Muscle layer of duodenum (tissue), 2 donors: ENCODE measurements at regions not wholly inside any gene's neighbourhood (a gene's known extent, or its start where the extent isn't known, plus 50 kb on each side); places are given as distances from the start of the nearest gene placed in this dataset.

Experiments used
- H3K27ac ChIP-seq: one replicate; pipeline ENCODE4 v1.7.0; 2013; ENCODE audit warnings: mild to moderate bottlenecking, low read length
- H3K27me3 ChIP-seq: one replicate; pipeline ENCODE4 v1.7.0; 2013; ENCODE audit warnings: low read depth, mild to moderate bottlenecking, control low read depth, low read length
- H3K36me3 ChIP-seq, 2 donors: one replicate each; pipeline ENCODE4 v1.7.0; 2013; ENCODE audit warnings: low read length in 2 of 2, control low read depth in 1 of 2, mild to moderate bottlenecking in 1 of 2; ENCODE audit not compliant: insufficient read depth in 2 of 2, control insufficient read depth in 1 of 2
- H3K4me1 ChIP-seq, 2 donors: one replicate each; pipeline ENCODE4 v1.7.0; 2013; ENCODE audit warnings: low read length in 2 of 2, mild to moderate bottlenecking in 2 of 2, control low read depth in 1 of 2, moderate library complexity in 1 of 2; ENCODE audit not compliant: insufficient read depth in 2 of 2, control insufficient read depth in 1 of 2
- H3K4me3 ChIP-seq, 2 donors: one replicate each; pipeline ENCODE4 v1.7.0; 2013; ENCODE audit warnings: low read length in 2 of 2, low read depth in 1 of 2, mild to moderate bottlenecking in 1 of 2
- H3K9me3 ChIP-seq, 2 donors: one replicate each; pipeline ENCODE4 v1.7.0; 2013; ENCODE audit warnings: low read length in 2 of 2, control low read depth in 1 of 2, mild to moderate bottlenecking in 1 of 2; ENCODE audit not compliant: control insufficient read depth in 1 of 2
- donor health status: healthy.

DNA sequence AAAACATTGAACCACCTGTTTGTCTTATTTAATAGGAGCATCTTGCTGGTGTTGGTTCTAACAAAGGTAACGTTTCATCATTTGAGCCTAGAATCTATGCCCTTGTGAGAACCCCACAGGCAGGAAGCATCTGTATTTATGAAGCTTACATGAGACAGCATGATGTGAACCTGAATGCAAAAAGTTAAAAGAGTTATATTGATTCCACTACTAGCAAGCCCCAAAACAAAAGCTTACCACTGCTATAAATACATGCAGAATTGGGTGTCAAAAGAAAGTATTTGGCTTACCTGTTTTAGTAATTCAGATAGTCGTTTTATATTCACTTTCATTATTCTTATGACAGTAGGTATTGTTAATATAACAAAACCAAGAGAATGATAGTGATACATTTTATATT, 301.2 kb upstream of the ADGRL2 start:
- no peak overlapping the region for H3K27ac ChIP-seq
- H3K4me1 ChIP-seq = no peaks in the 10 kb centered on the region
- no peak overlapping the region for H3K4me3 ChIP-seq
- H3K27me3 ChIP-seq = no peaks in the 10 kb centered on the region
- H3K9me3 ChIP-seq = no peaks in the 10 kb centered on the region
- H3K36me3 ChIP-seq = no peaks in the 10 kb centered on the region

DNA sequence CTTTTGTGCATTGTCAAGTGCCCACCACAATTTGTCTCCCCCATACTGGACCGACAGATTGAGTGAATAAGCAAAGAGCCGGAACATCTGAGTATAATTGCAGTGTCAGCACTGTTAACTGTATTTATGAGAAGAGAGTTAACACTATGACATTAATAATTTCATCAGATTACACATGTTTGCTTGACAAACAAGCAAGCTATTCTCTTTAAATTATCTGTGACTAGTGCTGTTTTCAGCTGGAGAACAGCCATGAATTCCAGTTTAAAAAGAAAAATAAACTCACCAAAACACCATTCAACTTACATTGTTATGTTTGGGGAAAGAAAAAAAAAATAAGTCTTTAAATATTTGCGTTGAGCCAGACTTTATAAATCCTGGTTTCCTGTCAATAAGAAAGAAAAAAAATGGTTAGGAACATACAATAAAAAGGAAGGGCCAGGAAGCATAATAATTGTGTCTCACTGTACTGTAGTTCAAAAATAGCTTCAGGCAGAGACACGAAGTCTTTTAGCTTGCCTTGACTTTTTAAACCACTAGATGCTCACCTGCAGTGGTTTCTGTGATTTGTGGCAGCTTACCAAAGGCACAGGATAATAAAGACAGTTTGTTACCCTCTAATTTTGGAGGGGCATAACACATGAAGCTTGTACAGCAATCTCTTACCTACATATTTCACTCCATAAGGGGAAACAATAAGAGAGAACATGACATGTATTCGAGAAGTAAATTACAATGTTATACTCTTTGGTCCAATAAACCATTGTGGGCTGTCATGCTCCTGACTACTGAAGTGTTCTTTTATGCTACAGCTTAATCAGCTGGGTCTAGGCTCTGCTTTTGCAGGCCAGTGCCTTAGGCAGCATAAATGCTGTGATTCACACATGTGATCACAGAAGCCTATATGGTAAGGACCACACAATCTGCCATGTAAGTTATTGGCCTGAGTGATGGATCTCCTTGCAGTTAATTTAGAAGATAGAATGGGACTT, 302.0 kb upstream of the ADGRL2 start:
- H3K27ac ChIP-seq = no peak overlapping the region
- H3K36me3 ChIP-seq = no peaks in the 10 kb centered on the region
- H3K27me3 ChIP-seq = no peaks in the 10 kb centered on the region
- H3K4me3 ChIP-seq = no peak overlapping the region
- no peaks in the 10 kb centered on the region for H3K4me1 ChIP-seq
- no peaks in the 10 kb centered on the region for H3K9me3 ChIP-seq

DNA sequence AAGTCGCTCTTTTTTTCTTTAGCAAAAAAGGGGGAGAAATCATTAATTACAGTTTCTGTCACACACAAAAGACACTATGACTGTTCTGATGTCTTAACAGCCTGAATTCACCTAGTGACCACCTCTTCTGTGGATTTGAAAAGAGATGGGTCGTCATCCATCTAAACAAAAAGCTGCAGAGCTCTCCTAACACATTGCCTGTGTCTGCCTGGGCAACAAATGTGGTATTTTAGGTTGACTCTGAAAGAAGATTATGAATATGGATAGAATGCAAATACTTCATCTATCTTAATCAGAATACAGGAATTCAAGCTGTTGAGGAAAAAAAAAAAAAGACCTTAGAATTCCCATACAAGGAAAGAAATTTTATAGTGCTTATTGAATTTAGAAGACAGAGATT, 304.4 kb upstream of the ADGRL2 start:
- no peak overlapping the region for H3K4me3 ChIP-seq
- no peak overlapping the region for H3K27ac ChIP-seq
- no peaks in the 10 kb centered on the region for H3K4me1 ChIP-seq
- no peaks in the 10 kb centered on the region for H3K9me3 ChIP-seq
- H3K36me3 ChIP-seq = no peaks in the 10 kb centered on the region
- H3K27me3 ChIP-seq = no peaks in the 10 kb centered on the region

DNA sequence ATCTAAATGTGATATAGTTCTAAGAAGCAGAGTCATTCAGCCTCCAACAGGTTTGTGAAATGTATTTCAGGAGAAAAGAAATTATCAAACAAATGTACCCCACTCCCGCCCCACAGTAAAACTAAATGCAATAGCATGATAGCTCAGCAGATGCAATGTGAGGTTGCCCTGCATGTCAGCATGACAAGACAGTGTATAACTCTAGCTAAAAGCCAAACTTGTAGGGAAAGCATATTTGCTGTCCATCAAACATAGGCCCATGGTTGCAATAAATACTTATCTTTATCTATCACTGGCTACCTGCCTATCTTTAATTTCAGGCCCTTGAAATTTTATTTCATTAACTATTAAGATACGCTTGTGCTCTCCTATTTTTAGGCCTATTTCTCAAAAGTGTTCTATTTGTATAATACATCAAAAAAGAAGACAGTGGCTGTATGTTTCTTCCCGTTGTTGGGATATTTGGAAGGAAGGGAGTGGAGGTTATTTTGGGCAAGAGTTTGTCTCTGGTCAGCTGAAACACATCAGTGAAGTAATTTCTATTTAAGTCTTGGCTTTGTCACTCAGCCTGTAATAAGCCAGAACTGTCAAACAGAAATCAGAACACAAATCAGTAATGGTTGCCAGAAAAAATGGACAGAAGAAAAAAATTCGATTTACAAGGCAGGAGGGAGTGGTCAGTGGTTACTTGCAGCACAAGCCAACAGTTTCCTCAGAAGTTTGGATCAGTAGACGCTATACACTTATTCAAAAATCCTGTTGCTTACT, 307.4 kb upstream of the ADGRL2 start:
- no peaks in the 10 kb centered on the region for H3K36me3 ChIP-seq
- H3K27me3 ChIP-seq = no peaks in the 10 kb centered on the region
- H3K4me1 ChIP-seq = no peaks in the 10 kb centered on the region
- H3K4me3 ChIP-seq = no peak overlapping the region
- peaks cover 0 to 10% of the 10 kb centered on the region in 2 donors for H3K9me3 ChIP-seq
- no peak overlapping the region for H3K27ac ChIP-seq

DNA sequence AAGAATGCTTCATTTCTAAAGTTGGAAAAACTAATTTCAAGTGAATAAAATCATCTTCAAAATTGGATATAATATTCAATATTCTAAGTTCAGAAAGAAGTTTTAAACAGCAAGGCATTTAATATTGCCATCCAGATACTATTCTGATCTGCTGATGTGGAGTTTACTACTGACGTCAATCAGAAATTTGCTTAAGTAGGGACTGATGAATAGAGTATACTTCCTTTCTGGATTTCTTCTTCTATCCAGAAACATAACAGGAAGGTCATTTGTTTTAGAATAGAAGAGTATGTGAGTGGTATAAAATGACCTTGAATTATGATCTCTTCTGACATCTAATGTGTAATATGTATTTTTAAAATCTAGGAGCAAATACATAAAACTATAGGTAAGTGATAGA, 308.1 kb upstream of the ADGRL2 start:
- H3K36me3 ChIP-seq = no peaks in the 10 kb centered on the region
- H3K4me3 ChIP-seq = no peak overlapping the region
- H3K27me3 ChIP-seq = no peaks in the 10 kb centered on the region
- H3K27ac ChIP-seq = no peak overlapping the region
- H3K4me1 ChIP-seq = no peaks in the 10 kb centered on the region
- peaks cover 0 to 10% of the 10 kb centered on the region in 2 donors for H3K9me3 ChIP-seq

DNA sequence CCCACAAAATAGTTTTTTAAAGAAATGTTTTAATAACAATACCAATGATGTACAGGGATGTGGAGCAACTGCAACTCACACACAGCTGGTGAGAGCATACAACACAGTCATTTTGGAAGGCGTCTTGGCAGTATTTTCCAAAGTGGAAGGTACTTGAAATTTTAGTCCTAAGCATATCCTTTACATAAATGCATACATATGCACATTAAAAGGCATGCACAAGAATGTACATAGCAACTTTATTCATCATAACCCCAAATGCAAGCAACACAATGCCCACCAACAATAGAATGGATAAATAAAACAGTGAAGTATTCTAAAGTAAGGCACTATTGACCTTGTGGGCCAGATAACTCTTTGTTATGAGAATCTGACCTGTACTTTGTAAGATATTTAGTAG, 310.1 kb upstream of the ADGRL2 start:
- no peak overlapping the region for H3K27ac ChIP-seq
- H3K4me1 ChIP-seq = no peaks in the 10 kb centered on the region
- H3K27me3 ChIP-seq = no peaks in the 10 kb centered on the region
- no peaks in the 10 kb centered on the region for H3K36me3 ChIP-seq
- H3K4me3 ChIP-seq = no peak overlapping the region
- peaks cover 0 to 10% of the 10 kb centered on the region in 2 donors for H3K9me3 ChIP-seq

DNA sequence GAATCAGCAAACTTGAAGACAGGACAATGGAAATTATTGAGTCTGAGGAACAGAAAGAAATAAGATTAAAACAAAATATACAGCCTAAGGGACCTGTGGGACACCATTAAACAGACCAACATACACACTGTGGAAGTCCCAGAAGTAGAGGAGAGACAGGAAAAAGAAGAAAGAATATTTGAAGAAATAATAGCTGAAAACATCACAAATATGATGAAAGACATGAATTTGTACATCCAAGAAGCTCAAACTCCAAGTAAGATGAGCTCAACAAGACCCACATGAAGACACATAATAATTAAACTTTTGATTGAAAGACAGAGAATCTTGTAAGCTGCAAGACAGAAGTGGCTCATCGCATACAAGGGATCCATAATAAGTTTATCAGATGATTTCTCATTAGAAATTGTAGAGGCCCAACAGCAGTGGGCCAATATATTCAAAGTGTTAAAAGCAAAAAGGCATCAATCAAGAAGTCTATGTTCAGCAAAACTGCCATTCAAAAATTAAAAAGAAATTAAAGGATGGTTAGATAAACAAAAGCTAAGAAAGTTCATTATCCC, 311.3 kb upstream of the ADGRL2 start:
- peaks cover 0 to 10% of the 10 kb centered on the region in 2 donors for H3K9me3 ChIP-seq
- no peaks in the 10 kb centered on the region for H3K36me3 ChIP-seq
- no peaks in the 10 kb centered on the region for H3K4me1 ChIP-seq
- H3K27me3 ChIP-seq = no peaks in the 10 kb centered on the region
- H3K27ac ChIP-seq = no peak overlapping the region
- H3K4me3 ChIP-seq = no peak overlapping the region

DNA sequence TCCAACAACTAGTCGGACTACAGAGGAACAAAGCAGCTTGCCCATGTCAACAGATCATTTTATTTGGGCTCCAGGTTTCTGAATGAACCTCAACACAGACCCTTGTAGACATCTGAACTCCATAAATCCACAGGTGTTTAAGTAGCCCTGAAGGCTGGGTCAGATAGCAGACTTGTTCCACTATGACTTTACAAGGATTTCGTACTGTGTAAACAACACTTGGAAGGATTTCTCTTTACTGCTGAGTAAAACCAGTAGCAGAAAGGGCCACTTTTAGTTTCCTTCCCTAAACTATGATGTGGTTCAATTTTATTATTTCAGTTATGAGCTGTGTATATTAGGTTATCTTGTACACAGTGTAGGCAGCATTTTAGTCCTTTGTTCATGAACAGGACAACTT, 316.4 kb upstream of the ADGRL2 start:
- Histone ChIP-seq H3K27me3 (no peaks in the 10 kb centered on the region), H3K4me1 (no peaks in the 10 kb centered on the region), H3K4me3 (no peak overlapping the region), H3K27ac (no peak overlapping the region), H3K36me3 (no peaks in the 10 kb centered on the region), H3K9me3 (peaks cover 0 to under 1% of the 10 kb centered on the region in 2 donors)

DNA sequence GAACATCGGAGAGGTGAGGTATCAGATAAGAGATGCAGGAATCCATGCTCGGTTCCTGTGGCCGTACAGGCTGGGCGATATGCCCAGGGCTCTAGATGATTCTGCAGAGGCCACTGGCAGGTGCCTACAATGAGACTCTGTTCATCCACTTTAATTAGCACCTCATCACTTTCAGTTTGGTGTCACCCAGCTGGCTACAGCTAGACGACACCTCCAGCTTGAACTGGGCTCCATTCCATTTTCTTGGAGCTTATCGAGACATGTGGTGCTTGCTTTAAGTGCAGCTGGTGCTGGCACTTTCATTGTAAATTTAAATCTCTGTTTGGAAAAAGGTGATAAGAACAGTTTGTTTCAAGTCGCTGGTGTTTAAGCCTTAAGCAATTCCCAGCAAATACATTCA, 322.5 kb upstream of the ADGRL2 start:
- no peak overlapping the region for H3K27ac ChIP-seq
- no peaks in the 10 kb centered on the region for H3K4me1 ChIP-seq
- no peaks in the 10 kb centered on the region for H3K36me3 ChIP-seq
- H3K4me3 ChIP-seq = peak overlapping the region; percentile 17 to 37
- H3K27me3 ChIP-seq = no peaks in the 10 kb centered on the region
- no peaks in the 10 kb centered on the region for H3K9me3 ChIP-seq

DNA sequence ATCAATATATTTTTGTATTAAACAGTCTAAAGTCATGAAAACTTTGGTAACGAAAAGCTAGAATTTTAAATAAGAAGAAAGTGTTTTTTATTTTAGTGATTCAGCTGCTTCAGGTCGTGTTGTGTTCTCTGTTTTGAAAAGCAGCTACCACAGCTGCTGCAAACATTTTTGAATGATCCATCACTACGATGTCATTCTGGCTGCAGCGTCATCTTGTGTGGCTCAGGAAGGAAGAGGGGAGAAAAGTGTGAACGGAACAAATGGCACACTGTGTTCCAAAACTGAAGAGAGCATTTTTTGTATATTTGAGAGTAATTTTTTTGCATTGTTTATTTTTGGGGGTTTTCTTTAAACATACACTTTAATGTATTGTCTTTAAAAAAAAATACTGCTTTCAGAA, 323.0 kb upstream of the ADGRL2 start:
- Histone ChIP-seq H3K27me3 (no peaks in the 10 kb centered on the region), H3K9me3 (no peaks in the 10 kb centered on the region), H3K4me3 (peak overlapping the region; percentile 17 to 37), H3K36me3 (no peaks in the 10 kb centered on the region), H3K27ac (no peak overlapping the region), H3K4me1 (no peaks in the 10 kb centered on the region)

DNA sequence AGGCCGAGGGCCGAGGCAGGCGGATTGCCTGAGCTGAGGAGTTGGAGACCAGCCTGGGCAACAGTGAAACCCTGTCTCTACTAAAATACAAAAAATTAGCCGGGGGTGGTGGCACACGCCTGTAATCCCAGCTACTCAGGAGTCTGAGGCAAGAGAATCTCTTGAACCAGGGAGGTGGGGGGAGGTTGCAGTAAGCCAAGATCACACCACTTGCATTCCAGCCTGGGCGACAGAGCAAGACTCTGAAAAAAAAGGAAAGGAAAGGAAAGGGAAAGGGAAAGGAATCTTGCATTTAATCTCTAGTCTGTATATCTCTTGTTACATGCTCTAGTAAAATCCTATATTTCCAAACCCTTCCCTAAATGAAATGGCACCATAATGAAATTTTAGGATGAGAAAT, 328.3 kb upstream of the ADGRL2 start:
- Histone ChIP-seq H3K4me1 (no peaks in the 10 kb centered on the region), H3K27me3 (no peaks in the 10 kb centered on the region), H3K4me3 (no peak overlapping the region), H3K27ac (no peak overlapping the region), H3K36me3 (no peaks in the 10 kb centered on the region), H3K9me3 (no peaks in the 10 kb centered on the region)
